IMR-90 (cell line): ENCODE measurements at regions not wholly inside any gene's neighbourhood (a gene's known extent, or its start where the extent isn't known, plus 50 kb on each side); places are given as distances from the start of the nearest gene placed in this dataset.

Experiments
- ATAC-seq: fragments of 200-7000 bp; cut with Tn5 transposase; 2 replicates; pipeline ENCODE4 v1.9.1; 2020; ENCODE audit warnings: low read depth, mild to moderate bottlenecking, moderate library complexity
- BruUV-seq: library from RNA; stranded (reverse); fragments of 400-500 nt; replicated peaks from 2 replicates; lab custom pipeline; 2021; lab: Mats Ljungman, UMichigan
- CTCF ChIA-PET: fragments of 300-600 bp; formaldehyde crosslinking; extraction: SDS; loops from one replicate; lab custom pipeline; 2021; ENCODE audit warnings: antibody characterized with exemption; lab: Yijun Ruan, JAX
- POLR2A ChIA-PET: fragments of 300-600 bp; sonication (Branson Sonifier 250); formaldehyde crosslinking; loops from one replicate; lab custom pipeline; 2022; ENCODE audit warnings: antibody characterized with exemption; ENCODE audit not compliant: unreplicated experiment; lab: Charles Lee
- DNase-seq: peaks from one replicate; pipeline ENCODE4 v3.0.0; 2013
- H2AFZ ChIP-seq: replicated peaks from 2 replicates; pipeline ENCODE3; 2013; ENCODE audit warnings: low read length, mild to moderate bottlenecking; ENCODE audit not compliant: poor library complexity
- H2AK5ac ChIP-seq: 2 replicates; pipeline ENCODE4 v1.6.1; 2013; ENCODE audit warnings: low read depth, low read length, inconsistent platforms
- H2AK9ac ChIP-seq: replicated peaks from 2 replicates; pipeline ENCODE3; 2013; ENCODE audit warnings: mild to moderate bottlenecking, low read depth, low read length, moderate library complexity; ENCODE audit not compliant: poor library complexity
- H2BK120ac ChIP-seq: 2 replicates; pipeline ENCODE4 v1.6.1; 2013; ENCODE audit warnings: low read depth, low read length, inconsistent platforms
- H2BK15ac ChIP-seq: 3 replicates; pipeline ENCODE4 v1.6.1; 2013; ENCODE audit warnings: low read depth, low read length, inconsistent platforms
- H2BK20ac ChIP-seq: 2 replicates; pipeline ENCODE4 v1.6.1; 2013; ENCODE audit warnings: low read depth, mild to moderate bottlenecking, inconsistent platforms, low read length, moderate library complexity
- H2BK5ac ChIP-seq: 2 replicates; pipeline ENCODE4 v1.6.1; 2013; ENCODE audit warnings: mild to moderate bottlenecking, low read depth, low read length, inconsistent platforms; ENCODE audit not compliant: poor library complexity, severe bottlenecking
- H3K14ac ChIP-seq: replicated peaks from 2 replicates; pipeline ENCODE4 v1.6.1; 2013; ENCODE audit warnings: low read depth, low read length, inconsistent platforms
- H3K18ac ChIP-seq: 2 replicates; pipeline ENCODE4 v1.6.1; 2013; ENCODE audit warnings: low read depth, low read length, control low read depth
- H3K23ac ChIP-seq: 2 replicates; pipeline ENCODE4 v1.6.1; 2013; ENCODE audit warnings: low read depth, low read length, inconsistent platforms
- H3K27ac ChIP-seq: 2 replicates; pipeline ENCODE4 v1.5.1; 2013; ENCODE audit warnings: mild to moderate bottlenecking, control low read depth, low read length; ENCODE audit not compliant: insufficient read depth
- H3K27me3 ChIP-seq: 2 replicates; pipeline ENCODE4 v1.6.1; 2013; ENCODE audit warnings: low read length; ENCODE audit not compliant: control insufficient read depth, insufficient read depth
- H3K36me3 ChIP-seq: 2 replicates; pipeline ENCODE4 v1.6.1; 2013; ENCODE audit warnings: low read length, mixed read lengths; ENCODE audit not compliant: control insufficient read depth, insufficient read depth
- H3K4ac ChIP-seq: 2 replicates; pipeline ENCODE4 v1.6.1; 2013; ENCODE audit warnings: low read depth, low read length, inconsistent platforms
- H3K4me1 ChIP-seq: 2 replicates; pipeline ENCODE4 v1.6.1; 2013; ENCODE audit warnings: low read length, mixed read lengths; ENCODE audit not compliant: control insufficient read depth, insufficient read depth
- H3K4me2 ChIP-seq: 2 replicates; pipeline ENCODE4 v1.6.1; 2013; ENCODE audit warnings: low read depth, mild to moderate bottlenecking, control low read depth, low read length, moderate library complexity
- H3K4me3 ChIP-seq: 2 replicates; pipeline ENCODE4 v1.5.1; 2013; ENCODE audit warnings: low read depth, mild to moderate bottlenecking, control low read depth, low read length, moderate library complexity; ENCODE audit not compliant: insufficient read depth
- H3K56ac ChIP-seq: 2 replicates; pipeline ENCODE4 v1.6.1; 2013; ENCODE audit warnings: low read length, inconsistent platforms; ENCODE audit not compliant: insufficient read depth; ENCODE audit errors: extremely low read depth
- H3K79me1 ChIP-seq, 2 experiments: 2 replicates each; pipeline ENCODE4 v1.6.1; 2013; ENCODE audit warnings: low read length in 2 of 2, inconsistent platforms in 1 of 2, low read depth in 1 of 2
- H3K9ac ChIP-seq: 2 replicates; pipeline ENCODE4 v1.6.1; 2013; ENCODE audit warnings: low read depth, low read length, control low read depth
- H3K9me1 ChIP-seq: 2 replicates; pipeline ENCODE4 v1.6.1; 2013; ENCODE audit warnings: low read length, inconsistent platforms; ENCODE audit not compliant: insufficient read depth
- H3K9me3 ChIP-seq: 2 replicates; pipeline ENCODE4 v1.6.1; 2013; ENCODE audit warnings: low read length; ENCODE audit not compliant: control insufficient read depth, insufficient read depth
- H4K20me1 ChIP-seq: 2 replicates; pipeline ENCODE4 v1.6.1; 2013; ENCODE audit warnings: low read length, inconsistent platforms; ENCODE audit not compliant: insufficient read depth
- H4K5ac ChIP-seq: 2 replicates; pipeline ENCODE4 v1.6.1; 2013; ENCODE audit warnings: mild to moderate bottlenecking, low read depth, low read length, control low read depth
- H4K8ac ChIP-seq, 2 experiments: 2 replicates each; pipeline ENCODE4 v1.6.1; 2013; ENCODE audit warnings: low read depth in 2 of 2, low read length in 2 of 2, control low read depth in 1 of 2, inconsistent platforms in 1 of 2
- H4K91ac ChIP-seq: 2 replicates; pipeline ENCODE4 v1.6.1; 2013; ENCODE audit warnings: low read depth, low read length, inconsistent platforms; ENCODE audit not compliant: insufficient read depth
- CHD1 ChIP-seq: IDR thresholded peaks from 2 replicates; pipeline ENCODE4 v1.6.1; 2012; ENCODE audit warnings: low read depth, low read length, improper control_type of control experiment
- CTCF ChIP-seq: conservative IDR thresholded peaks from 2 replicates; pipeline ENCODE4 v1.5.1; 2012; ENCODE audit warnings: mild to moderate bottlenecking, low read depth, low read length, improper control_type of control experiment
- RAD21 ChIP-seq: IDR thresholded peaks from 2 replicates; pipeline ENCODE4 v1.6.1; 2012; ENCODE audit warnings: low read length, improper control_type of control experiment
- WGBS, 2 experiments: methylation state at CpG; one replicate each; pipeline versions ENCODE4 v1.1.5 to v1.1.7; 2013; ENCODE audit warnings: missing lambda C conversion rate in 2 of 2; ENCODE audit not compliant: insufficient read length in 1 of 2; ENCODE audit errors: extremely low coverage in 2 of 2; 5-methylcytosine and 5-hydroxymethylcytosine counted together
- dilution Hi-C: fragments of 300-500 bp; cut with HindIII; formaldehyde crosslinking; loops from one replicate; pipeline ENCODE4 v1.14.3; 2018; ENCODE audit warnings: low sequenced_read_pairs; ENCODE audit not compliant: unreplicated experiment
- in situ Hi-C: fragments of 300-500 bp; cut with MboI; formaldehyde crosslinking; loops from 3 replicates; pipeline ENCODE4 v1.14.3; 2019; ENCODE audit warnings: low sequenced_read_pairs, inconsistent platforms, mixed read lengths
- intact Hi-C: fragments of 100-400 bp; cut with micrococcal nuclease; formaldehyde crosslinking; loops from 2 replicates; pipeline ENCODE4 v1.10.0; 2022
- TF ChIP-seq, protein P1 (sequence below): fragments of 150-350 bp; IDR thresholded peaks from 2 replicates; pipeline ENCODE4 v1.6.1; 2017; ENCODE audit warnings: mild to moderate bottlenecking, antibody characterized with exemption, low read length, low read depth

- CTCF ChIA-PET: no interaction called here
- H3K27ac ChIP-seq: no peak overlapping the region
These were observed 484.8 kb downstream of the PSAT1 start for GRCh38 chr9:78781681-78782080.

More at GRCh38 chr9:78781681-78782080, 484.8 kb downstream of the PSAT1 start:
- Histone ChIP-seq H3K9ac (no peak overlapping the region), H3K4me3 (no peak overlapping the region), H3K18ac (no peak overlapping the region), H2AK9ac (no peak overlapping the region), H3K79me1 (no peaks in the 10 kb centered on the region), H3K9me3 (no peaks in the 10 kb centered on the region), H2BK15ac (no peak overlapping the region), H3K56ac (no peak overlapping the region), H3K4ac (no peak overlapping the region), H4K8ac (no peak overlapping the region), H2AK5ac (no peak overlapping the region), H3K9me1 (no peaks in the 10 kb centered on the region), H3K36me3 (no peaks in the 10 kb centered on the region), H4K91ac (no peak overlapping the region), H3K4me2 (no peak overlapping the region), H4K5ac (no peak overlapping the region), H2BK120ac (no peak overlapping the region), H3K4me1 (0 out of 2 replicates have a peak, but pooled peaks cover 1% of the 10 kb centered on the region), H2BK5ac (no peak overlapping the region), H4K20me1 (no peaks in the 10 kb centered on the region), H3K23ac (no peak overlapping the region), H2AFZ (no peak overlapping the region), H3K27me3 (no peaks in the 10 kb centered on the region), H2BK20ac (0 out of 2 replicates have a peak overlapping the region, but pooled peaks have one; percentile 28), H3K14ac (no peak overlapping the region)
- ATAC-seq (no peak), DNase-seq (peak; percentile 30)
- dilution Hi-C loops (no loop called here), in situ Hi-C loops (no loop called here), intact Hi-C loops (no loop called here)
- no TSS peak for BruUV-seq
- peak; percentile 28; the same call in 1 of the 2 replicates for TF ChIP-seq RAD21
- 0 out of 2 replicates have a peak, but pooled peaks have one; percentile 17 for TF ChIP-seq CTCF
- no peak for TF ChIP-seq CHD1
- TF ChIP-seq, protein P1, sequence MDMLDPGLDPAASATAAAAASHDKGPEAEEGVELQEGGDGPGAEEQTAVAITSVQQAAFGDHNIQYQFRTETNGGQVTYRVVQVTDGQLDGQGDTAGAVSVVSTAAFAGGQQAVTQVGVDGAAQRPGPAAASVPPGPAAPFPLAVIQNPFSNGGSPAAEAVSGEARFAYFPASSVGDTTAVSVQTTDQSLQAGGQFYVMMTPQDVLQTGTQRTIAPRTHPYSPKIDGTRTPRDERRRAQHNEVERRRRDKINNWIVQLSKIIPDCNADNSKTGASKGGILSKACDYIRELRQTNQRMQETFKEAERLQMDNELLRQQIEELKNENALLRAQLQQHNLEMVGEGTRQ: no peak
- POLR2A ChIA-PET: no interaction called here
- no CpG with 5 or more reads among the region's 4 CpGs for whole genome bisulfite sequencing, 2 experiments
